OCI-LY1 (cell line): ENCODE measurements at regions not wholly inside any gene's neighbourhood (a gene's known extent, or its start where the extent isn't known, plus 50 kb on each side); places are given as distances from the start of the nearest gene placed in this dataset.

Source experiments
- H2AFZ ChIP-seq: fragments of 200-600 bp; sonication (generic), shearing (Covaris generic); 2 replicates; pipeline ENCODE4 v1.6.0; 2014; ENCODE audit warnings: antibody characterized with exemption, mild to moderate bottlenecking, low read length
- H3F3A ChIP-seq: fragments of 200-600 bp; sonication (generic), shearing (Covaris generic); 2 replicates; pipeline ENCODE4 v1.6.0; 2014; ENCODE audit warnings: mild to moderate bottlenecking, antibody characterized with exemption, low read length, moderate library complexity; ENCODE audit not compliant: insufficient read depth
- H3K27ac ChIP-seq: fragments of 200-600 bp; sonication (generic); 2 replicates; pipeline ENCODE4 v1.5.1; 2014; ENCODE audit warnings: low read length, mixed run types, mild to moderate bottlenecking, low read depth; ENCODE audit not compliant: poor library complexity, severe bottlenecking
- H3K27me3 ChIP-seq: fragments of 200-600 bp; sonication (generic); 2 replicates; pipeline ENCODE4 v1.6.0; 2014; ENCODE audit warnings: antibody characterized with exemption, mild to moderate bottlenecking, low read length, moderate library complexity; ENCODE audit not compliant: insufficient read depth
- H3K36me3 ChIP-seq: fragments of 200-600 bp; sonication (generic); 2 replicates; pipeline ENCODE4 v1.6.1; 2014; ENCODE audit warnings: mild to moderate bottlenecking, antibody characterized with exemption, low read length, moderate library complexity, mixed read lengths; ENCODE audit not compliant: insufficient read depth
- H3K4me1 ChIP-seq: fragments of 200-600 bp; sonication (generic); 2 replicates; pipeline ENCODE4 v1.5.1; 2014; ENCODE audit warnings: mild to moderate bottlenecking, low read length, moderate library complexity; ENCODE audit not compliant: insufficient read depth, severe bottlenecking
- H3K4me2 ChIP-seq: fragments of 200-600 bp; sonication (generic), shearing (Covaris generic); 2 replicates; pipeline ENCODE4 v1.6.1; 2014; ENCODE audit warnings: low read length
- H3K4me3 ChIP-seq: fragments of 200-600 bp; sonication (generic); 2 replicates; pipeline ENCODE4 v1.5.1; 2014; ENCODE audit warnings: low read length, low read depth, mild to moderate bottlenecking, mixed read lengths; ENCODE audit not compliant: poor library complexity, severe bottlenecking
- H3K79me2 ChIP-seq: fragments of 200-600 bp; shearing (Covaris generic); 2 replicates; pipeline ENCODE4 v1.6.1; 2016; ENCODE audit warnings: mixed run types, low read length, mixed read lengths; ENCODE audit not compliant: insufficient read depth
- H3K9ac ChIP-seq: fragments of 200-600 bp; sonication (generic), shearing (Covaris generic); 2 replicates; pipeline ENCODE4 v1.6.1; 2014; ENCODE audit warnings: mild to moderate bottlenecking, low read length, mixed read lengths
- H3K9me2 ChIP-seq: fragments of 200-600 bp; sonication (generic), shearing (Covaris generic); 2 replicates; pipeline ENCODE4 v1.6.1; 2014; ENCODE audit warnings: low read depth, mild to moderate bottlenecking, low read length, mixed read lengths
- H3K9me3 ChIP-seq: fragments of 200-600 bp; shearing (Covaris generic); 2 replicates; pipeline ENCODE4 v1.6.1; 2014; ENCODE audit warnings: low read length, mixed read lengths
- H4K20me1 ChIP-seq: fragments of 200-600 bp; sonication (generic), shearing (Covaris generic); 2 replicates; pipeline ENCODE4 v1.6.0; 2016; ENCODE audit warnings: mild to moderate bottlenecking, low read length; ENCODE audit not compliant: insufficient read depth
- EZH2 ChIP-seq: fragments of 200-600 bp; sonication (generic), shearing (Covaris generic); IDR thresholded peaks from 2 replicates; pipeline ENCODE4 v1.8.0; 2017; ENCODE audit warnings: borderline replicate concordance, mixed run types, mild to moderate bottlenecking, antibody characterized with exemption, low read length, moderate library complexity, mixed read lengths
- TF ChIP-seq, protein P1 (sequence below): fragments of 200-600 bp; sonication (generic), shearing (Covaris generic); IDR thresholded peaks from 2 replicates; pipeline ENCODE4 v1.5.1; 2017; ENCODE audit warnings: mild to moderate bottlenecking, antibody characterized with exemption, low read length, moderate library complexity, mixed read lengths

DNA sequence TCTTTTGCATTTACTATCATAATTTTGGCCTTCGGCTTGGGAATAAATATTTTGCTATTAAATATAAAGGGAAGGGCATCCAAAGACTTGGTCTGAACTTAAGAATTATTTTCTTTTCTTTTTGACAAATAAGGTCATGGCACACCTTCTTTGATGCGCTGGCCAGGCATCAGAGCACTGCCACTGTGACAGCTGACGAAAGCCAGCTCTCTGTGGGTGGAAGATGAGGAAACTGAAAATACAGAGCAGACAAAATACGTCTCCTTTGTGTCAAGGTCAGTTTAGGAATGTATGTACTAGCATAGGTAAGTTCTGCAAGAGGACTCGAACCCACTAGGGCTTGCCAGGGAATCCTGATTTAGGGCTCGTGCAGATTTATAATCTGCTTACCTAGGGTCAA, 155.9 kb upstream of the MEIS1 start:
- no peak for TF ChIP-seq EZH2
- TF ChIP-seq, protein P1, sequence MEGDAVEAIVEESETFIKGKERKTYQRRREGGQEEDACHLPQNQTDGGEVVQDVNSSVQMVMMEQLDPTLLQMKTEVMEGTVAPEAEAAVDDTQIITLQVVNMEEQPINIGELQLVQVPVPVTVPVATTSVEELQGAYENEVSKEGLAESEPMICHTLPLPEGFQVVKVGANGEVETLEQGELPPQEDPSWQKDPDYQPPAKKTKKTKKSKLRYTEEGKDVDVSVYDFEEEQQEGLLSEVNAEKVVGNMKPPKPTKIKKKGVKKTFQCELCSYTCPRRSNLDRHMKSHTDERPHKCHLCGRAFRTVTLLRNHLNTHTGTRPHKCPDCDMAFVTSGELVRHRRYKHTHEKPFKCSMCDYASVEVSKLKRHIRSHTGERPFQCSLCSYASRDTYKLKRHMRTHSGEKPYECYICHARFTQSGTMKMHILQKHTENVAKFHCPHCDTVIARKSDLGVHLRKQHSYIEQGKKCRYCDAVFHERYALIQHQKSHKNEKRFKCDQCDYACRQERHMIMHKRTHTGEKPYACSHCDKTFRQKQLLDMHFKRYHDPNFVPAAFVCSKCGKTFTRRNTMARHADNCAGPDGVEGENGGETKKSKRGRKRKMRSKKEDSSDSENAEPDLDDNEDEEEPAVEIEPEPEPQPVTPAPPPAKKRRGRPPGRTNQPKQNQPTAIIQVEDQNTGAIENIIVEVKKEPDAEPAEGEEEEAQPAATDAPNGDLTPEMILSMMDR = no peak
- Histone ChIP-seq H2AFZ (no peak overlapping the region), H3K9me3 (no peaks in the 10 kb centered on the region), H3K27me3 (no peaks in the 10 kb centered on the region), H3K36me3 (no peaks in the 10 kb centered on the region), H3K79me2 (no peaks in the 10 kb centered on the region), H3K9ac (no peak overlapping the region), H3K9me2 (no peaks in the 10 kb centered on the region), H3F3A (no peaks in the 10 kb centered on the region), H3K4me1 (no peaks in the 10 kb centered on the region), H4K20me1 (no peaks in the 10 kb centered on the region), H3K4me3 (no peak overlapping the region), H3K27ac (no peak overlapping the region), H3K4me2 (no peak overlapping the region)

DNA sequence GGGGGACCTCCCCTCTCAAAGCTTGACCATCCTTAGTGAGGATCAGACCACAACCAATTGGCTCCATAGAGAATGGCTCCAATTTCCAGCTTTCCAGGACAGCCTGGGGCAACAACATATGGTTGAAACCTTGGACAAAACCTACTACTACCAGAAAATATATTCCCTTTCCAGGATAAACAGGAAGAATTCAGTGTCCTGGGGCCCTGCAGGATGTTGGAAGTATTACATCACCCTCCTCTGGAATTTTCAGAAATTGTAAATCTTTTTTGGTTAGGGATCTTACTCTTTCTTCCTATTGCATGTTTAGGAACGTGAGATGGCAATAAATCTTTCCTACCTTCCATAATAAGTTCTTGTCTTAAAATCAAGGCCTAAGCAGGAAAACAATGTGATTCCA, 158.9 kb upstream of the MEIS1 start:
- Histone ChIP-seq H3K4me1 (no peaks in the 10 kb centered on the region), H3F3A (no peaks in the 10 kb centered on the region), H2AFZ (no peak overlapping the region), H3K36me3 (no peaks in the 10 kb centered on the region), H3K9me2 (no peaks in the 10 kb centered on the region), H3K27me3 (no peaks in the 10 kb centered on the region), H3K27ac (no peak overlapping the region), H3K4me2 (no peak overlapping the region), H3K9me3 (no peaks in the 10 kb centered on the region), H3K79me2 (no peaks in the 10 kb centered on the region), H3K9ac (no peak overlapping the region), H4K20me1 (no peaks in the 10 kb centered on the region), H3K4me3 (no peak overlapping the region)
- TF ChIP-seq, protein P1 = no peak
- no peak for TF ChIP-seq EZH2

DNA sequence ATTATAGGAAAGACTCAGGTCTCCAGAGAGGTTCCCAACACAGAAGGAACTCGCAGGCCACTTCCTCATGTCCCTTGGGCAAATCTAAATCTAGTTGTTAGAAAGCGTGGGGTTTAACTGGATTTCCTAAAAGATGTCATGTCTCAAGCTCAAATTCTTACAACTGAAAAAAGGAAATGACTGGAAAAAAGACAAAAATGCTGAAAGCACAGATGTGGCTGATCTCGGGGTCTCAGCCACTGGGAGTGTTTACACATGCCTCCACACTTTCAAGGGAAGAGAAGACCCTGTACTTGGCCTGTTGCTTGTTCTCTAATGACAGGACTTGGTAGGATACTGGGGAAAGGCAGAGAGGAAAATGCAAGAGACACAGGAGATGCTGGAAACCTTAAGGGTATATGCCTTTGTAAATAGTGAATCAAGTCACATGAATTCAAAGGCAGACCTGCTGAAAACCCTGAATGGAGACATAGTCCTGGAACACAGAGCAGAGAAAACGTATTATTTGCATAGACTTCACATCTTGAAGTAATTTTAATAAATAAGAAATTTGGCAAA, 160.9 kb upstream of the MEIS1 start:
- no peak overlapping the region for H3K9ac ChIP-seq
- no peak overlapping the region for H2AFZ ChIP-seq
- no peak overlapping the region for H3K4me3 ChIP-seq
- no peaks in the 10 kb centered on the region for H3K9me3 ChIP-seq
- no peaks in the 10 kb centered on the region for H4K20me1 ChIP-seq
- no peaks in the 10 kb centered on the region for H3K9me2 ChIP-seq
- no peaks in the 10 kb centered on the region for H3K36me3 ChIP-seq
- no peaks in the 10 kb centered on the region for H3K4me1 ChIP-seq
- H3K27ac ChIP-seq = no peak overlapping the region
- H3K27me3 ChIP-seq = no peaks in the 10 kb centered on the region
- H3K79me2 ChIP-seq = no peaks in the 10 kb centered on the region
- no peak overlapping the region for H3K4me2 ChIP-seq
- TF ChIP-seq EZH2 = no peak
- TF ChIP-seq, protein P1 = no peak
- H3F3A ChIP-seq = no peaks in the 10 kb centered on the region
